ENCODE measurements at regions not wholly inside any gene's neighbourhood (a gene's known extent, or its start where the extent isn't known, plus 50 kb on each side); places are given as distances from the start of the nearest gene placed in this dataset.
"Not testable (repeated sequence)": the region's sequence is repeated elsewhere in the genome, so short reads cannot be mapped to it uniquely, and the experiment has no call there.

DNA sequence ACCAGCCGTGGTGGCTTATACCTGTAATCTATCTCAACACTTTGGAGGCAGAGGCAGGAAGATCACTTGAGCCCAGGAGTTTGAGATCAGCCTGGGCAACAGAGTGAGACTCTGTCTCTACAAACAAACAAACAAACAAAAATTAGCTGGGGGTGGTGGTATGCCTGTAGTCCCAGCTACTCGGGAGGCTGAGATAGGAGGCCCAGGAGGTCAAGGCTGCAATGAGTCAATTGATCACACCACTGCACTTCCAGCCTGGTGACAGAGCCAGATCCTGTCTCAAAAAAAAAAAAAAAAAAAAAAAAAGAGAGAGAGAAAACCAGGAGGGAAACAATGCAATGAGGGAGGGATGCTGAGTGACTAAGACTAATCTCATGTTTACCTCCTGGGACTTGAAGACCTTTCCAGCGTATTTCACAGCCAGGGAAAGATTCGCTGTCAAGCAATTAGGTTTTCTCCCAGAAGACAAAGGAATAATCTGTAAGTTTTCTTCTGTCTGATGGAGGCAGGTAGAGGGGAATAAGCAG is 51.1 kb upstream of the MIER3 start:
- CTCF ChIA-PET: interaction anchor here in 1 of 2 donors (0.7 kb wide), 1 partner anchor 51 kb away, joined by 5 read pairs; no protein-coding TSS in a partner anchor
- Mint-ChIP-seq H3K4me3 (no peak overlapping the region), H3K27me3 (peaks cover 12 to 13% of the 10 kb centered on the region in 2 donors), H3K9me3 (no peaks in the 10 kb centered on the region), H3K36me3 (no peaks in the 10 kb centered on the region), H3K27ac (no peak overlapping the region), H3K4me1 (no peaks in the 10 kb centered on the region)
- DNase-seq: no peak
- POLR2A ChIA-PET: no interaction called here
- 100% methylated on average over 2 of the region's 4 CpGs for WGBS (ENCODE audit: insufficient coverage)
- peaks cover 0 to 7% of the 10 kb centered on the region in 2 experiments for H3K27me3 ChIP-seq (replicated peaks in 1 of 2; ENCODE audit: control insufficient read depth in 2 of 2, extremely low read depth in 1 of 2, insufficient read depth in 2 of 2, low read length in 1 of 2)
- no peak for ATAC-seq (replicated peaks in 1 of 4)
- H3K4me3 ChIP-seq (ENCODE audit: control insufficient read depth in 1 of 2, extremely low read depth in 1 of 2, low read length in 1 of 2): no peak overlapping the region
- no peaks in the 10 kb centered on the region for H3K36me3 ChIP-seq (ENCODE audit: control insufficient read depth in 2 of 2, extremely low read depth in 1 of 2, insufficient read depth in 1 of 2, low read length in 1 of 2)
- no peaks in the 10 kb centered on the region for H3K4me1 ChIP-seq (ENCODE audit: control insufficient read depth in 1 of 2, extremely low read depth in 1 of 2, insufficient read depth in 2 of 2, low read length in 2 of 2)
- no peak overlapping the region for H3K27ac ChIP-seq (ENCODE audit: low read length)
- no peaks in the 10 kb centered on the region for H3K9me3 ChIP-seq

GRCh38 chr5:57003566-57003965 is 51.6 kb upstream of the MIER3 start:
- H3K27me3 Mint-ChIP-seq: peaks cover 12 to 13% of the 10 kb centered on the region in 2 donors
- H3K9me3 ChIP-seq; H3K36me3 ChIP-seq (ENCODE audit: control insufficient read depth in 2 of 2, extremely low read depth in 1 of 2, insufficient read depth in 1 of 2, low read length in 1 of 2); H3K9me3 Mint-ChIP-seq; H3K27ac ChIP-seq (ENCODE audit: low read length); DNase-seq; H3K27me3 ChIP-seq (replicated peaks in 1 of 2; ENCODE audit: control insufficient read depth in 2 of 2, extremely low read depth in 1 of 2, insufficient read depth in 2 of 2, low read length in 1 of 2); H3K4me1 Mint-ChIP-seq; POLR2A ChIA-PET; H3K36me3 Mint-ChIP-seq; H3K4me3 ChIP-seq (ENCODE audit: control insufficient read depth in 1 of 2, extremely low read depth in 1 of 2, low read length in 1 of 2); H3K4me3 Mint-ChIP-seq; H3K27ac Mint-ChIP-seq; H3K4me1 ChIP-seq (ENCODE audit: control insufficient read depth in 1 of 2, extremely low read depth in 1 of 2, insufficient read depth in 2 of 2, low read length in 2 of 2); ATAC-seq (replicated peaks in 1 of 4): not testable (repeated sequence)
- WGBS (ENCODE audit: insufficient coverage): 90% methylated on average over 3 of the region's 5 CpGs
- CTCF ChIA-PET: interaction anchor here in 1 of 2 donors (0.6 to 0.7 kb wide), 2 partner anchors 71 to 194 kb away, joined by 3 read pairs; no protein-coding TSS in a partner anchor

- Histone ChIP-seq H3K36me3 (ENCODE audit: control insufficient read depth in 2 of 2, extremely low read depth in 1 of 2, insufficient read depth in 1 of 2, low read length in 1 of 2) (no peaks in the 10 kb centered on the region), H3K27ac (ENCODE audit: low read length) (no peak overlapping the region), H3K27me3 (replicated peaks in 1 of 2; ENCODE audit: control insufficient read depth in 2 of 2, extremely low read depth in 1 of 2, insufficient read depth in 2 of 2, low read length in 1 of 2) (peaks cover 0 to 4% of the 10 kb centered on the region in 2 experiments), H3K4me3 (ENCODE audit: control insufficient read depth in 1 of 2, extremely low read depth in 1 of 2, low read length in 1 of 2) (no peak overlapping the region), H3K9me3 (no peaks in the 10 kb centered on the region), H3K4me1 (ENCODE audit: control insufficient read depth in 1 of 2, extremely low read depth in 1 of 2, insufficient read depth in 2 of 2, low read length in 2 of 2) (no peaks in the 10 kb centered on the region)
- peaks cover 9 to 13% of the 10 kb centered on the region in 2 donors for H3K27me3 Mint-ChIP-seq
- H3K4me3 Mint-ChIP-seq: no peak overlapping the region
- H3K9me3 Mint-ChIP-seq: no peaks in the 10 kb centered on the region
- DNase-seq (no peak), ATAC-seq (replicated peaks in 1 of 4) (no peak)
- ChIA-PET POLR2A (no interaction called here), CTCF (no interaction called here)
- WGBS (ENCODE audit: insufficient coverage): 96% methylated on average over 2 of the region's 5 CpGs
- no peaks in the 10 kb centered on the region for H3K4me1 Mint-ChIP-seq
- H3K36me3 Mint-ChIP-seq: no peaks in the 10 kb centered on the region
- H3K27ac Mint-ChIP-seq: no peak overlapping the region
Measured at GRCh38 chr5:57004800-57005199, 52.9 kb upstream of the MIER3 start.

GRCh38 chr5:57007344-57007743 is 55.4 kb upstream of the MIER3 start:
- no peak overlapping the region for H3K4me3 Mint-ChIP-seq
- Histone ChIP-seq H3K4me1 (ENCODE audit: control insufficient read depth in 1 of 2, extremely low read depth in 1 of 2, insufficient read depth in 2 of 2, low read length in 2 of 2) (no peaks in the 10 kb centered on the region), H3K36me3 (ENCODE audit: control insufficient read depth in 2 of 2, extremely low read depth in 1 of 2, insufficient read depth in 1 of 2, low read length in 1 of 2) (no peaks in the 10 kb centered on the region), H3K9me3 (no peaks in the 10 kb centered on the region), H3K27ac (ENCODE audit: low read length) (no peak overlapping the region), H3K27me3 (replicated peaks in 1 of 2; ENCODE audit: control insufficient read depth in 2 of 2, extremely low read depth in 1 of 2, insufficient read depth in 2 of 2, low read length in 1 of 2) (peaks cover 0 to 3% of the 10 kb centered on the region in 2 experiments), H3K4me3 (ENCODE audit: control insufficient read depth in 1 of 2, extremely low read depth in 1 of 2, low read length in 1 of 2) (no peak overlapping the region)
- H3K9me3 Mint-ChIP-seq: no peaks in the 10 kb centered on the region
- DNase-seq (no peak), ATAC-seq (replicated peaks in 1 of 4) (no peak)
- H3K27me3 Mint-ChIP-seq: no peaks in the 10 kb centered on the region
- H3K27ac Mint-ChIP-seq: no peak overlapping the region
- WGBS (ENCODE audit: insufficient coverage): no CpG with 5 or more reads among the region's 2 CpGs
- H3K4me1 Mint-ChIP-seq: no peaks in the 10 kb centered on the region
- ChIA-PET CTCF (no interaction called here), POLR2A (no interaction called here)
- H3K36me3 Mint-ChIP-seq: no peaks in the 10 kb centered on the region

DNA sequence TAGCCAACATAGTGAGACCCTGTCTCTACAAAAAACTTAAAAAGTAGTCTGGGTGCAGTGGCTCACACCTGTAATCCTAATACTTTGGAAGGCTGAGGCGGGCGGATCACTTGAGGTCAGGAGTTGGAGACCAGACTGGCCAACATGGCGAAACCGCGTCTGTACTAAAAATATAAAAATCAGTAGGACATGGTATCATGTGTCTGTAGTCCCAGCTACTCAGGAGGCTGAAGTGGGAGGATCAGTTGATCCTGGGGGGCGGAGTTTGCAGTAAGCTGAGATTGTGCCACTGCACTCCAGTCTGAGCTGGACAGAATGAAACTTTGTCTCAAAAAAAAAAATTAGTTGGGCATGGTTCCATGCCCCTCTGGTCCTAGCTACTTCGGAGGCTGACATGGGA is 57.9 kb upstream of the MIER3 start:
- ATAC-seq (replicated peaks in 1 of 4) (no peak), DNase-seq (no peak)
- no peaks in the 10 kb centered on the region for H3K4me1 ChIP-seq (ENCODE audit: control insufficient read depth in 1 of 2, extremely low read depth in 1 of 2, insufficient read depth in 2 of 2, low read length in 2 of 2)
- 92% methylated on average over 6 of the region's 7 CpGs for WGBS (ENCODE audit: insufficient coverage)
- Mint-ChIP-seq H3K4me3 (no peak overlapping the region), H3K36me3 (no peaks in the 10 kb centered on the region), H3K27me3 (no peaks in the 10 kb centered on the region), H3K9me3 (no peaks in the 10 kb centered on the region), H3K27ac (no peak overlapping the region), H3K4me1 (no peaks in the 10 kb centered on the region)
- H3K27me3 ChIP-seq (replicated peaks in 1 of 2; ENCODE audit: control insufficient read depth in 2 of 2, extremely low read depth in 1 of 2, insufficient read depth in 2 of 2, low read length in 1 of 2): no peaks in the 10 kb centered on the region
- H3K4me3 ChIP-seq (ENCODE audit: control insufficient read depth in 1 of 2, extremely low read depth in 1 of 2, low read length in 1 of 2): no peak overlapping the region
- no peaks in the 10 kb centered on the region for H3K36me3 ChIP-seq (ENCODE audit: control insufficient read depth in 2 of 2, extremely low read depth in 1 of 2, insufficient read depth in 1 of 2, low read length in 1 of 2)
- no peak overlapping the region for H3K27ac ChIP-seq (ENCODE audit: low read length)
- ChIA-PET POLR2A (no interaction called here), CTCF (no interaction called here)
- H3K9me3 ChIP-seq: no peaks in the 10 kb centered on the region

DNA sequence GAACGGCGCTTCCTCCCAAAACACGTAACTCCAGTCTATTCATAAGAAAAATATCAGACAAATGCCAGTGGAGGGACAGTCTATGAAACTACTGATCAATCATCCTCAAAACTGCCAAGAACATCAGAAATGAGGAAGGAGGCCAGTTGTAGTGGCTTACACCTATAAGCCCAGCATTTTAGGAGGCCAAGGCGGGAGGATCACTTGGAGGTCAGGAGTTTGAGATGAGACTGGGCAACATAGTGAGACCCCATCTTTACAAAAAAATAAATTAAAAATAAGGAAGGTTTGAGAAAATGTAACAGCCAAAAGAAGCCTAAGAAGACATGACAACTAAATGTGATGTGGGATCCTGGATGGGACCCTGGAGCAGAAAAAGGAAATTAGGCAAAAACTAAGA is 58.9 kb upstream of the MIER3 start:
- H3K36me3 Mint-ChIP-seq: no peaks in the 10 kb centered on the region
- H3K27me3 Mint-ChIP-seq: no peaks in the 10 kb centered on the region
- Histone ChIP-seq H3K27me3 (replicated peaks in 1 of 2; ENCODE audit: control insufficient read depth in 2 of 2, extremely low read depth in 1 of 2, insufficient read depth in 2 of 2, low read length in 1 of 2) (no peaks in the 10 kb centered on the region), H3K4me1 (ENCODE audit: control insufficient read depth in 1 of 2, extremely low read depth in 1 of 2, insufficient read depth in 2 of 2, low read length in 2 of 2) (no peaks in the 10 kb centered on the region), H3K9me3 (no peaks in the 10 kb centered on the region), H3K4me3 (ENCODE audit: control insufficient read depth in 1 of 2, extremely low read depth in 1 of 2, low read length in 1 of 2) (no peak overlapping the region), H3K36me3 (ENCODE audit: control insufficient read depth in 2 of 2, extremely low read depth in 1 of 2, insufficient read depth in 1 of 2, low read length in 1 of 2) (no peaks in the 10 kb centered on the region), H3K27ac (ENCODE audit: low read length) (no peak overlapping the region)
- no peak overlapping the region for H3K27ac Mint-ChIP-seq
- POLR2A ChIA-PET: no interaction called here
- no peaks in the 10 kb centered on the region for H3K9me3 Mint-ChIP-seq
- no peak for ATAC-seq (replicated peaks in 1 of 4)
- no peak overlapping the region for H3K4me3 Mint-ChIP-seq
- H3K4me1 Mint-ChIP-seq: no peaks in the 10 kb centered on the region
- no peak for DNase-seq
- CTCF ChIA-PET: interaction anchor here in 1 of 2 donors (0.5 kb wide), 1 partner anchor 109 kb away, joined by 5 read pairs; no protein-coding TSS in a partner anchor
- no CpG with 5 or more reads among the region's 4 CpGs for WGBS (ENCODE audit: insufficient coverage)

DNA sequence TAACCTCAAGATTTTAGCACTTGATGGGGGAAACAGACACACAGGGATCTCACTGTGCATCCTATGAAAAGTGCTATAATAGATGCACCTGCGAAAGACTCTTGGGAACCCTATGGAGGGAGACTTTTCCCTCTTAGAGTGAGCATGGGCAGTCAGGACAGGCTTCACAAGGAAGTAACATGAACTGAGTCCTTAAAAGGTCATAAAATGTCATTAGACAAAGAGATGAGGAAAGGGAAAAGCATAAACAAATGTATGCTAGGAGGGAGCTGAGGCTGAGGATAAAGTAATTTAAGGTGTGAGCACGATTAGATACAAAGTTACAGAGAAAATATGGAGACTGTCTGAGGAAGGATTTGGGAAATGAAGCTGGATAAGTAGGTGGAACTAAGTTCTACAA is 60.6 kb upstream of the MIER3 start:
- no peaks in the 10 kb centered on the region for H3K27me3 Mint-ChIP-seq
- DNase-seq: no peak
- H3K27ac Mint-ChIP-seq: no peak overlapping the region
- ChIA-PET CTCF (no interaction called here), POLR2A (interaction anchor here in 1 of 2 donors (0.6 kb wide), 1 partner anchor 793 kb away, joined by 4 read pairs; no protein-coding TSS in a partner anchor)
- Histone ChIP-seq H3K4me3 (ENCODE audit: control insufficient read depth in 1 of 2, extremely low read depth in 1 of 2, low read length in 1 of 2) (no peak overlapping the region), H3K9me3 (no peaks in the 10 kb centered on the region), H3K27ac (ENCODE audit: low read length) (no peak overlapping the region), H3K27me3 (replicated peaks in 1 of 2; ENCODE audit: control insufficient read depth in 2 of 2, extremely low read depth in 1 of 2, insufficient read depth in 2 of 2, low read length in 1 of 2) (no peaks in the 10 kb centered on the region), H3K36me3 (ENCODE audit: control insufficient read depth in 2 of 2, extremely low read depth in 1 of 2, insufficient read depth in 1 of 2, low read length in 1 of 2) (no peaks in the 10 kb centered on the region), H3K4me1 (ENCODE audit: control insufficient read depth in 1 of 2, extremely low read depth in 1 of 2, insufficient read depth in 2 of 2, low read length in 2 of 2) (no peaks in the 10 kb centered on the region)
- H3K4me1 Mint-ChIP-seq: no peaks in the 10 kb centered on the region
- no peak for ATAC-seq (replicated peaks in 1 of 4)
- WGBS (ENCODE audit: insufficient coverage): 80% methylated on average over 1 of the region's 2 CpGs
- H3K4me3 Mint-ChIP-seq: no peak overlapping the region
- H3K36me3 Mint-ChIP-seq: no peaks in the 10 kb centered on the region
- H3K9me3 Mint-ChIP-seq: no peaks in the 10 kb centered on the region

Data from T-cell (primary cell).